Endothelial cell of umbilical vein (primary cell): ENCODE measurements at regions not wholly inside any gene's neighbourhood (a gene's known extent, or its start where the extent isn't known, plus 50 kb on each side); places are given as distances from the start of the nearest gene placed in this dataset.
"Not testable (repeated sequence)": the region's sequence is repeated elsewhere in the genome, so short reads cannot be mapped to it uniquely, and the experiment has no call there.

Source experiments
- CTCF ChIP-seq, 2 donors: IDR thresholded peaks; 1 replicate in 1 of 2; 2 replicates in 1 of 2; pipeline ENCODE4 v1.5.1; 2011; ENCODE audit warnings: low read length in 2 of 2, mild to moderate bottlenecking in 2 of 2, moderate library complexity in 2 of 2, control low read depth in 1 of 2, inconsistent platforms in 1 of 2, low read depth in 1 of 2; ENCODE audit not compliant: insufficient read depth in 1 of 2; ENCODE audit errors: extremely low read depth in 1 of 2
- POLR2AphosphoS5 ChIP-seq: IDR thresholded peaks from 2 replicates; pipeline ENCODE4 v1.6.1; 2012; ENCODE audit warnings: low read depth, mild to moderate bottlenecking, control low read depth, low read length, moderate library complexity; ENCODE audit not compliant: insufficient read depth

- not testable (repeated sequence) for TF ChIP-seq CTCF (IDR thresholded peaks at IDR 0.05; ENCODE audit: extremely low read depth in 1 of 2, insufficient read depth in 1 of 2, low read depth in 1 of 2, low read length in 2 of 2); POLR2AphosphoS5
Observed at GRCh38 chr2:62320137-62320536, 124.2 kb downstream of the B3GNT2 start.
